ENCODE measurements at regions not wholly inside any gene's neighbourhood (a gene's known extent, or its start where the extent isn't known, plus 50 kb on each side); places are given as distances from the start of the nearest gene placed in this dataset.

DNA sequence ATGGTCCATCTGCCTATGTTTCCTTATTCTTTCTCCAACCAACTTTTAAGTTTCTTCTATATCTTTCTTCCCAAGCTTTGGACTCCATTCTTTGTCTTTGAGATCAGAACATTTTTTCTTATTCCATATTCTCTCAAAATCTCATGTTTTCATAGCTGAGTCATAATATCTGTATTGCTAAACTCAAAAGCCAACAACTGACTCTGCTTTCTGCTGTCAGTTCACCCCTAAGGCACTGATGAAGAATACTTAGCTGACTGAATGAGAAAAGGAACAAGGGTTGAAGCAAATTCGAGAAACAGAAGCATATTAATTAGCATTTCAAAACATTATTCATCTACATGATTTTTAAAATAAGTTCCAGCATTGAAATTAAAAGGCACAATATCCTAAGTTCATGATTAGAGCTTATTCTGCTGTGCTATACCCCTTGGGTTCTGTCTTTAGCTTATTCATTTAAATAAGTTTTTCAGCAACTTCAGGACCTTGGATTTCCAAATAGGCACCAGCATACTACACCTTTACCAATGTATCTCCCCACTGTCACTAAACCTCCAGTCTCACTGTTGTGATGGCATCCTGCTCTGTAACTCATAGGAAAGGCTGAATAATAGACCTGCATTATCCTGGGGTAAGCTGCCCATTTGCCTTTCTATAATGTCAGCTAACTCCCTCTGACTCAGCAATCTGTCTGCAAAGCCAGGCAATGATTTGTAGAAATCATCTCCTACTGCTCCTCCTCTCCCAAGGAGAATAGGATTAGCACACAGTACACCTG lies 49.9 kb upstream of the C5orf46 start:
- TF ChIP-seq POLR2A (IDR thresholded peaks at IDR 0.05; ENCODE audit: low read depth, low read length) (no peak), POLR2AphosphoS5 (IDR thresholded peaks at IDR 0.05; ENCODE audit: low read depth, low read length) (no peak), TAF1 (IDR thresholded peaks at IDR 0.05; ENCODE audit: borderline replicate concordance, low read depth, low read length) (no peak)
